ENCODE measurements at regions not wholly inside any gene's neighbourhood (a gene's known extent, or its start where the extent isn't known, plus 50 kb on each side); places are given as distances from the start of the nearest gene placed in this dataset.

DNA sequence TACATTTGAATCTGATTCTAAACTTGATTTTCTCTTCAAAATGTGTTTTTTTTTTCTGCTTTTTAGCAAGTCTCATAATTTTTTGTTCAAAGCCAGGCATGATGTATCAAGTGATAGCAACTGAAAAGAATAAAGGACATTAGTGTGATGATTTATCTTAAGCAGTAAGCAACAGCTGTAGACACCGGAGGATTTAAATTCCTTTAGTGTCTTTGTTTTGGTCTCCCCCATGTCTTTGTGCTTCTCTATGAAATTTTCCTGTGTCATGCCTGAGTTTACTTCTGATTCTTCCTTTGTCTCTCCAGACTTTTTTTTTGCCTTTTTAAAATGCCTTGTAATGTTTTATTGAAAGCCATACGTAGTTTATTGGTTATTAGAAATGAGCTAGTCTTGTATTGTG lies 934.2 kb upstream of the RAG2 start:
- no peaks in the 10 kb centered on the region for H3K27me3 ChIP-seq (ENCODE audit: insufficient read depth, low read length)
- H3K9me3 ChIP-seq (ENCODE audit: low read length), result no peaks in the 10 kb centered on the region
- no peak overlapping the region for H2AFZ ChIP-seq (ENCODE audit: low read depth, low read length)
- H3K36me3 ChIP-seq (ENCODE audit: insufficient read depth, low read length), result no peaks in the 10 kb centered on the region
- H3K4me1 ChIP-seq (ENCODE audit: insufficient read depth, low read length), result no peaks in the 10 kb centered on the region
- no peak overlapping the region for H3K4me3 ChIP-seq (ENCODE audit: low read length)

DNA sequence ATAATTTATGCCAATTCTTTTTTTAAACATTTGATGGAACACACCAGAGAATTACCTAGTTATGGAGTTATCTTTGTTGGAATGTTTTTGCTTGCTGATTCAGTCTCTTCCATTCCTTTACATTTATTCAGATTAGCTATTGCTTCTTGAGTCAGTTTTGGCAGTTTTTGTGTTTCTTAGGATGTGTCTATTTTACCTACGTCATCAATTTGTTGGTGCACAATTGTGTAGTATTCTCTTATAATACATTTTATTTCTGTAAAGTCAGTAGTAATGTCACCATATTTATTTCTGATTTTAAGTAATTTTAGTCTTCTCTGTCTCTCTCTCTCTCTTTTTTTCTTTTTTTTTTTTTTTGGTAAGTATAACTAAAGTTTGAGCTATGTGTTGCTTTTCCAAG lies 929.5 kb upstream of the RAG2 start:
- Histone ChIP-seq H2AFZ (ENCODE audit: low read depth, low read length) (no peak overlapping the region), H3K4me1 (ENCODE audit: insufficient read depth, low read length) (no peaks in the 10 kb centered on the region), H3K27me3 (ENCODE audit: insufficient read depth, low read length) (no peaks in the 10 kb centered on the region), H3K4me3 (ENCODE audit: low read length) (no peak overlapping the region), H3K9me3 (ENCODE audit: low read length) (no peaks in the 10 kb centered on the region), H3K36me3 (ENCODE audit: insufficient read depth, low read length) (no peaks in the 10 kb centered on the region)

DNA sequence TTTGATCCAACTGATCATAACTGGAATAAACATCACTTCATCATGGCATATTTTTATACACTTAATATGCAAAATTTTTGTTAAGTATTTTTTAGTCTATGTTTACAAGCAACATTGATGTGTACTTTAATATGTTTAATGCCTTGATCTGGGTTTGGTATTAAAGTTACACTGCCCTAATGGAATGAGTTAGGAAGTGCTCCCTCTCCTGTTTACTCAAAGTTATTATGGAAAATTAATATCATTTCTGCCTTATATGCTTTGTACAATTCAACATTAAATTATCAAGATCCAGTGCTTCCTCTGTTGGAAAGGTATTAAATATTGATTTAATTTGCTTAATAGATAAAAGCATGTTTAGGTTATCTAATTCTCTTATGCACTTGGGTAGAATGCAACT lies 927.3 kb upstream of the RAG2 start:
- Histone ChIP-seq H3K36me3 (ENCODE audit: insufficient read depth, low read length) (no peaks in the 10 kb centered on the region), H3K4me3 (ENCODE audit: low read length) (no peak overlapping the region), H3K9me3 (ENCODE audit: low read length) (no peaks in the 10 kb centered on the region), H3K4me1 (ENCODE audit: insufficient read depth, low read length) (no peaks in the 10 kb centered on the region), H3K27me3 (ENCODE audit: insufficient read depth, low read length) (no peaks in the 10 kb centered on the region), H2AFZ (ENCODE audit: low read depth, low read length) (no peak overlapping the region)

DNA sequence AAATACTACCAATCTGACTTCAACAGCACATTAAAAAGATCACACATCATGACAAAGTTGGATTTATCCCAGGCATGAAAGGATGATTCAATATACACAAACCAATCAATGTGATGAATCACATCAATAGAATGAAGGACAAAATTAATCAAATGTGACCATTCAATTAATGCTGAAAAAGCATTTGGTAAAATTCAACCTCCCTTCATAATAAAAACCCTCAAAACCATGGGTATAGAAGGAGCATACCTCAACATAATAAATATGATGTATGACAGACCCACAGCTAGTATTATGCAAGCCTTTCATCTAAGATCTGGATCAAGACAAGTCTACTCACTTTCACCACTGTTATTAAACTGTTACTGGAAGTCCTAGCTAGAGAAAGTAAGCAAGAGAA lies 921.7 kb upstream of the RAG2 start:
- Histone ChIP-seq H3K4me1 (ENCODE audit: insufficient read depth, low read length) (no peaks in the 10 kb centered on the region), H3K36me3 (ENCODE audit: insufficient read depth, low read length) (no peaks in the 10 kb centered on the region), H3K9me3 (ENCODE audit: low read length) (no peaks in the 10 kb centered on the region), H3K4me3 (ENCODE audit: low read length) (no peak overlapping the region), H2AFZ (ENCODE audit: low read depth, low read length) (no peak overlapping the region), H3K27me3 (ENCODE audit: insufficient read depth, low read length) (no peaks in the 10 kb centered on the region)

DNA sequence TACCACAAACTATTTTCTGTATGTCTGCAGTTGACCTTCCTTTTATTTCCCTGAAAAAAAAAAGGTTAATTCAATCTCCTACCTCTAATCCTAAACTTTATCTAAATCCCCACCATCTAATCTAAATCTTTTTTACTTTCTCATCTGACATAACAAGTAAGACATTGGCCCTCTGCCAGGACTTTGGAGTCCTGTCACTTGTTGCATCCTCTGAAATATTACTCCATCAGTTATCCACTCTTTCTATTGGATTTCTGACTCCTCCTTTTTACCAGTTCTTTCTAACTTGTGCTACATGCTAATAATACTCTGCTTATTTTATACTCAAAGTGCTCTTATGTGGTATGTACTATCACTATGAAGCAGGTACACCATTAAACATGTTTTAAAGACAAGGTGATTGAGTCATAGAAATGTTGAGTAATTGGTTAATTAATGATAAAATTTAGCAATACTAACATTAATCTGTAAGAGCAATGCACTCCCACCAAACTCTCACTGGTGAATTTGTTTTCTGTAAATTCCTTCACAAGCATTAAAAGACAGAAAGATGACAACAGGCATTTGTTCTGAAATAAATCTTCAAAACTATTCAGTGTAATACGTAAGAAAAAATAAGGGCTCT lies 914.2 kb upstream of the RAG2 start:
- no peaks in the 10 kb centered on the region for H3K4me1 ChIP-seq (ENCODE audit: insufficient read depth, low read length)
- no peaks in the 10 kb centered on the region for H3K27me3 ChIP-seq (ENCODE audit: insufficient read depth, low read length)
- H3K4me3 ChIP-seq (ENCODE audit: low read length), result no peak overlapping the region
- H2AFZ ChIP-seq (ENCODE audit: low read depth, low read length), result no peak overlapping the region
- no peaks in the 10 kb centered on the region for H3K36me3 ChIP-seq (ENCODE audit: insufficient read depth, low read length)
- no peaks in the 10 kb centered on the region for H3K9me3 ChIP-seq (ENCODE audit: low read length)

DNA sequence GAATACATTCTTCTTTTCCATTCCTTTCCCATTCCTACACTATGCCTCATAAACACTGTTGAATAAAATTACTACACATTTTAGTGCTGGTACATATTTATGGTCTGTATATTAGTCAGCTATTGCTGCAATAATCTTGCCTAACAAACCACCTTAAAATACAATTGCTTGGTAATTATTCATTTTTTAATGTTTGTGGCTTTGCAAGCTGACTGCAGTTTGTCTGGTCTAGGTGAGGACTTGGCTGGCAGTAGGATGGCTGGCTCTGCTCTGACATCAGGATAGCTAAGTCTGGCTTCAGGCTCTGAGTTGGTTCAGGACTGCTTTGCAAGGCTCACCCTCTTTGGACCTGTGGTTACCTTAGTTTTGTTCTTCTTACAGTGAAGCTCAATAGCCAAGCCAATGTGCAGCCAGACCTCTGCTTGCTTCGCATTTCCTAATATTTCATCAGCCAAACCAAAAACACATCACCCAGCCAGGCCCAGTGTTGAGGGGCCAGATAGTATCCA lies 913.4 kb upstream of the RAG2 start:
- no peaks in the 10 kb centered on the region for H3K36me3 ChIP-seq (ENCODE audit: insufficient read depth, low read length)
- H3K4me3 ChIP-seq (ENCODE audit: low read length), result no peak overlapping the region
- no peaks in the 10 kb centered on the region for H3K9me3 ChIP-seq (ENCODE audit: low read length)
- no peaks in the 10 kb centered on the region for H3K27me3 ChIP-seq (ENCODE audit: insufficient read depth, low read length)
- no peak overlapping the region for H2AFZ ChIP-seq (ENCODE audit: low read depth, low read length)
- no peaks in the 10 kb centered on the region for H3K4me1 ChIP-seq (ENCODE audit: insufficient read depth, low read length)

DNA sequence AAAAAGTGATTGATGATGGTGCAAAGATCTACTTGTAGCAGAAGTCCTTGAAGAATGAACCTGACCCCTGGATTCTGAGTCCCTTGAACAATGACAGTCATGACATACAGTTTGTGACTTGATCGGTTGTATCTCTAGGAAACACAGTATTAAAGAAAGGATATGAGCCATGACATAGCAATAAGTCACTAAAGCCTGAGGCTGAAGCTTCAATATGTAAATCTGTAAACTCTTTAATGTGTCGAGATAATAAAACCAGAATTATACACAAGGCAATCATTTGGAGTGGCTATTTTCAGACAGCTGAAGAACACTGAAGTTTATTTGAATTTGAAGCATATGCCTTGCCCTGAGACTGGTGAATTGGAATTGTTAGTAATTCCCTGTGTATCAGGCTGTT lies 911.5 kb upstream of the RAG2 start:
- Histone ChIP-seq H3K36me3 (ENCODE audit: insufficient read depth, low read length) (no peaks in the 10 kb centered on the region), H3K4me1 (ENCODE audit: insufficient read depth, low read length) (no peaks in the 10 kb centered on the region), H3K9me3 (ENCODE audit: low read length) (no peaks in the 10 kb centered on the region), H3K4me3 (ENCODE audit: low read length) (no peak overlapping the region), H2AFZ (ENCODE audit: low read depth, low read length) (no peak overlapping the region), H3K27me3 (ENCODE audit: insufficient read depth, low read length) (no peaks in the 10 kb centered on the region)

DNA sequence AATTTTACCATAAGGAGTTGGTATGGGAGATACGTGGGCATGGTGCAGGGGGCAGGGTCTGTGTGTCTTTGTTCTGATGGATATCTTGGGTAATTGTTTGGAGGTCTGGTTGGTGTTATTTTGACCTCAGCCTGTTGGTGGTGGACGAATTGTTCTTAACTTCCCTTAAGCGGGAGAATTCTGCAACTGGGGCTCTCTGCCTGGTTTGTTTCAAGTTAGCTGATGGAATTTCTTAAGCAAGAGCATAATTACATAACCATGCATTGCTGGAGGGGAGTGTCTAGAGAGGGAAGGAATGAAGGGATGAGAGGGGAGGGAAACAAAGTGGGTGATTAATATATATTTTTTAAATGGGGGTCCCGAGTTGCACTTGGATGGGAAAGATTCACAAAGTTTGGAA lies 908.5 kb upstream of the RAG2 start:
- H3K36me3 ChIP-seq (ENCODE audit: insufficient read depth, low read length), result no peaks in the 10 kb centered on the region

DNA sequence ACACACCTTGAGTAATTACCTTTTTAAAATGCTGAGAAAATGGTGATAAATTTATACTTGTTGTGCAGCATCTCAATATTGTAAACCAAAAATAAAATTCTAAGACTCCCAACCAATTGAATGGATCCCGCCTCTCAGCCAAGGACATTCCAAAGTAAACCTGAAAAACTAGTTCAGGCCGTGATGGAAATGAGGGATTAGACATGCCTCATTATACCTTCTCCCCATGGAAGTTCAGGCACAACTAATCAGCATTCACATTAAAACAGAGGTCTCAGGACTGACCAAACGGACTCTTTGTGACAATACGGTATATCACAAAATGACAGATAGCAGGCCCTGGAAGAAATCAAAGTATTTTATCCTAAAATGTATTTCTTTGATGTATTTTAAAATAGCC lies 907.4 kb upstream of the RAG2 start:
- H3K27me3 ChIP-seq (ENCODE audit: insufficient read depth, low read length), result no peaks in the 10 kb centered on the region
- no peaks in the 10 kb centered on the region for H3K9me3 ChIP-seq (ENCODE audit: low read length)
- H3K4me1 ChIP-seq (ENCODE audit: insufficient read depth, low read length), result no peaks in the 10 kb centered on the region
- no peak overlapping the region for H2AFZ ChIP-seq (ENCODE audit: low read depth, low read length)
- H3K4me3 ChIP-seq (ENCODE audit: low read length), result no peak overlapping the region
- no peaks in the 10 kb centered on the region for H3K36me3 ChIP-seq (ENCODE audit: insufficient read depth, low read length)

More for the DNA sequence above, 908.5 kb upstream of the RAG2 start:
- H3K4me3 ChIP-seq (ENCODE audit: low read length), result no peak overlapping the region
- H2AFZ ChIP-seq (ENCODE audit: low read depth, low read length), result no peak overlapping the region
- no peaks in the 10 kb centered on the region for H3K27me3 ChIP-seq (ENCODE audit: insufficient read depth, low read length)
- H3K4me1 ChIP-seq (ENCODE audit: insufficient read depth, low read length), result no peaks in the 10 kb centered on the region
- no peaks in the 10 kb centered on the region for H3K9me3 ChIP-seq (ENCODE audit: low read length)

DNA sequence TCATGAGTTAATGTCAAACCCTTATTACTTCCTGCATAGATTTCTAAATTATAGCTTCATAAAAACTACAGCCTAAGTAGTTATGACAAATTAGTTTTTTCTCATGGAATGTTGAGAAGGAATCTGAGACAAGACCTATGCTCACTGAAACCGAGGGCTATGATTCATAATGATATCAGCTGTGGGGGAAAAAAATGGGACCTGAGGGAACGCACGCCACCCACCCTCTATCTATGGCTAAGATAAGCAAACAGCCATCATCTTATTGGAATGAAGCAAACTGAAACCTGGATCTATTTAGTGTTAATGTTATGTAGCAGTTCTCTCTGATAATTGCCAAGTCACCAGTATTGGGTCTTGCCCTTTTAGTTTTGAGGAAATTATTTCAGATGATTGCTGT lies 906.9 kb upstream of the RAG2 start:
- Histone ChIP-seq H3K4me1 (ENCODE audit: insufficient read depth, low read length) (no peaks in the 10 kb centered on the region), H3K27me3 (ENCODE audit: insufficient read depth, low read length) (no peaks in the 10 kb centered on the region), H3K36me3 (ENCODE audit: insufficient read depth, low read length) (no peaks in the 10 kb centered on the region), H3K4me3 (ENCODE audit: low read length) (no peak overlapping the region), H3K9me3 (ENCODE audit: low read length) (no peaks in the 10 kb centered on the region), H2AFZ (ENCODE audit: low read depth, low read length) (no peak overlapping the region)

DNA sequence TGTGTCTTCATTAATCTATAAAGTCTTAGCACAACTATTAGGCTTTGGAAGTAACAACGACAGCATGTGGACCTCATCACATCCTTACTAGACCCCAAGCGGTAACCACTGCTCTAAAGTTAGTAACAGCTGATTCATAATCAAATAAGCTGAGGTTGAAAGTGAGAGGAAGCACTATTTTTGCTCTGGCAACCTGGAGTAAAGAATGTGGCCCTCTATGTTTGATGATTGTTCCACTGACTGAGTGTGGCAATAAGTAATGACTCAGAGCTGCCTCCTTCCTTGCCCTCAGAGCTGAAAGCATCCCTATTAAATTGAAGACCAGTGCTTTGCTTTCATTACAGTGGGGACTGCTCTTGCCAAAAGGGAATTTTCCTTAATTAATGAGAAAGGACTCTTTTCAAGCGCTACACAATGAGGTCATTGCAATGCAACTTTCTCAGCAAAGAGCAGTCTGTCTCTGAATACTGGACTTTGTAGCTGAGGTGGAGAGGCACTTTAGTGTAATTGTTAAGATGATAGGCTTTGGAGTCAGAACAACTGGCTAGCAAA lies 906.1 kb upstream of the RAG2 start:
- Histone ChIP-seq H3K4me3 (ENCODE audit: low read length) (no peak overlapping the region), H3K36me3 (ENCODE audit: insufficient read depth, low read length) (no peaks in the 10 kb centered on the region), H3K4me1 (ENCODE audit: insufficient read depth, low read length) (no peaks in the 10 kb centered on the region), H3K27me3 (ENCODE audit: insufficient read depth, low read length) (no peaks in the 10 kb centered on the region), H2AFZ (ENCODE audit: low read depth, low read length) (no peak overlapping the region), H3K9me3 (ENCODE audit: low read length) (no peaks in the 10 kb centered on the region)

DNA sequence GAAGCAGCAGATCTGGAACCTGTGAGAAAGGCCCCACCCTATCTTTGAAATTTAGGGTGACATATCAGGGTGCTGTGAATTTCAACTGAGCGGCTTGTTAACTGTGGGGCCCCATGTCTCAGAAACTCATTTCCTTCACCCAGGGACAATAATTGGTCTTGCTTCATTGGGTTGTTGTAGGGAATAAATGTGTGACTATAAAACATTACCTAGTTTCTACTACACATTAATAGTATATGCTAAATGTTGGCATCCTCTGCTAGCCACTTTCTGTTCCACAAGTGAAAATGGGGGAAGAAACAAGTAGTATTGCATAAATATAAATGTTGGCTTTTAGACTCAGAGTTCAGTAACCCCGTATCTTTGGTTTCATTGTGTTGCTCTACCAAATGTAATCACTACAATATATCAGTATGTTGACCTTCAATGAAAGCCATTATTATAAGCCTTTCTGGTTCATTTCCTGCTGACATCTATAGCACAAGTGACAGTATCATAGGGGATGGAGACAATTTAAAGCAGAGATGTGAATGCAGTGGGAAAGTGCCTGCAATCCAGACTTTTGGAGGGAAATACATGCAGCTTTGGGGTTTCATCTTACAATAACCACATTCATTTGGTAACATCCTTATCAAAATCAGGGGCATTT lies 905.5 kb upstream of the RAG2 start:
- H3K9me3 ChIP-seq (ENCODE audit: low read length), result no peaks in the 10 kb centered on the region
- no peak overlapping the region for H2AFZ ChIP-seq (ENCODE audit: low read depth, low read length)
- H3K4me1 ChIP-seq (ENCODE audit: insufficient read depth, low read length), result no peaks in the 10 kb centered on the region
- no peaks in the 10 kb centered on the region for H3K36me3 ChIP-seq (ENCODE audit: insufficient read depth, low read length)
- H3K4me3 ChIP-seq (ENCODE audit: low read length), result no peak overlapping the region
- H3K27me3 ChIP-seq (ENCODE audit: insufficient read depth, low read length), result no peaks in the 10 kb centered on the region

DNA sequence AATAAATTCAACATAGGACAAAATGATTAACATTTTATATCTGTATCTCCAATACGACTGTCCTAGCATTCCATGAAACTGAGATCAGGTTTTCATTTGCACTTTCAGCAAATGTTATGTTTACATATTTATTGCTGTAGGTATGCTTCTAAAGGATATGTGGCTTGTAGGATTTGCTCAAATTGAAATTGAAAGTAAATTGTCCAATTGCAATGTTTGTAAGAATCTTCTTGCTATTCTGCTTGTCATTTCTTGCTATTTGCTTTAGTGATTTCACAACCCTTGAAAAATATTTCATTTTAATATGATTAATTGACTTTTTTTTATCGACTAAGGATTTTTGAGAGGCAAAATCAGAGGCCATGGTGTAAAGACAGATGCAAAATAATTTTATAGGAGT lies 904.2 kb upstream of the RAG2 start:
- Histone ChIP-seq H3K27me3 (ENCODE audit: insufficient read depth, low read length) (no peaks in the 10 kb centered on the region), H3K9me3 (ENCODE audit: low read length) (no peaks in the 10 kb centered on the region), H3K4me1 (ENCODE audit: insufficient read depth, low read length) (no peaks in the 10 kb centered on the region), H2AFZ (ENCODE audit: low read depth, low read length) (no peak overlapping the region), H3K36me3 (ENCODE audit: insufficient read depth, low read length) (no peaks in the 10 kb centered on the region), H3K4me3 (ENCODE audit: low read length) (no peak overlapping the region)
